ENCODE measurements at regions not wholly inside any gene's neighbourhood (a gene's known extent, or its start where the extent isn't known, plus 50 kb on each side); places are given as distances from the start of the nearest gene placed in this dataset.

- H3K4me3 ChIP-seq (ENCODE audit: low read depth, low read length) = no peak overlapping the region
- H3K9me3 ChIP-seq (ENCODE audit: insufficient read depth, low read depth, low read length) = no peaks in the 10 kb centered on the region
- H3K9ac ChIP-seq (ENCODE audit: low read length) = no peak overlapping the region
- no peak overlapping the region for H2BK5ac ChIP-seq (ENCODE audit: low read depth, low read length, poor library complexity)
- H2AK5ac ChIP-seq (ENCODE audit: low read length) = no peak overlapping the region
- H4K12ac ChIP-seq (ENCODE audit: low read depth, low read length) = no peak overlapping the region
- H3K27ac ChIP-seq (ENCODE audit: low read depth, low read length) = no peak overlapping the region
- H3K4me2 ChIP-seq (ENCODE audit: low read length) = no peak overlapping the region
- H3K4ac ChIP-seq (ENCODE audit: low read depth, low read length) = no peak overlapping the region
- H3K18ac ChIP-seq (ENCODE audit: low read length) = no peak overlapping the region
- H3K79me1 ChIP-seq (ENCODE audit: low read length) = no peaks in the 10 kb centered on the region
- no peak overlapping the region for H2AFZ ChIP-seq (ENCODE audit: insufficient read depth, low read length, poor library complexity)
- H3K14ac ChIP-seq (ENCODE audit: low read length) = no peak overlapping the region
- H4K8ac ChIP-seq (ENCODE audit: low read depth, low read length) = no peak overlapping the region
- no peak overlapping the region for H2BK120ac ChIP-seq (ENCODE audit: insufficient read depth, low read length, poor library complexity)
- no peak overlapping the region for H4K91ac ChIP-seq (ENCODE audit: low read depth, low read length)
- DNase-seq = no peak
- H3K4me1 ChIP-seq (ENCODE audit: control insufficient read depth in 1 of 2, insufficient read depth in 2 of 2, low read length in 2 of 2) = peaks cover 0 to 3% of the 10 kb centered on the region in 2 experiments
- WGBS (ENCODE audit: extremely low coverage, insufficient coverage, insufficient read length) = no CpG with 5 or more reads among the region's 4 CpGs
- H3K27me3 ChIP-seq (ENCODE audit: insufficient read depth, low read length) = no peaks in the 10 kb centered on the region
- H3K23ac ChIP-seq (ENCODE audit: low read length) = no peak overlapping the region
- no peaks in the 10 kb centered on the region for H3K36me3 ChIP-seq (ENCODE audit: control insufficient read depth in 1 of 2, insufficient read depth in 2 of 2, low read length in 2 of 2)
- H2BK12ac ChIP-seq (ENCODE audit: low read length) = no peak overlapping the region
- H3K79me2 ChIP-seq (ENCODE audit: control insufficient read depth, insufficient read depth, low read length, poor library complexity) = no peaks in the 10 kb centered on the region
Observed at GRCh38 chr7:94054130-94054529, 50.0 kb upstream of the BET1 start.

- H2AFZ ChIP-seq (ENCODE audit: insufficient read depth, low read length, poor library complexity) = no peak overlapping the region
- no peak overlapping the region for H4K8ac ChIP-seq (ENCODE audit: low read depth, low read length)
- H2BK5ac ChIP-seq (ENCODE audit: low read depth, low read length, poor library complexity) = no peak overlapping the region
- no peak overlapping the region for H3K23ac ChIP-seq (ENCODE audit: low read length)
- no peaks in the 10 kb centered on the region for H3K27me3 ChIP-seq (ENCODE audit: insufficient read depth, low read length)
- no peaks in the 10 kb centered on the region for H3K79me2 ChIP-seq (ENCODE audit: control insufficient read depth, insufficient read depth, low read length, poor library complexity)
- H3K9me3 ChIP-seq (ENCODE audit: insufficient read depth, low read depth, low read length) = no peaks in the 10 kb centered on the region
- no peak overlapping the region for H3K14ac ChIP-seq (ENCODE audit: low read length)
- no peaks in the 10 kb centered on the region for H3K79me1 ChIP-seq (ENCODE audit: low read length)
- H3K4me1 ChIP-seq (ENCODE audit: control insufficient read depth in 1 of 2, insufficient read depth in 2 of 2, low read length in 2 of 2) = peaks cover 0 to 3% of the 10 kb centered on the region in 2 experiments
- no peak overlapping the region for H2AK5ac ChIP-seq (ENCODE audit: low read length)
- no peak overlapping the region for H3K4me2 ChIP-seq (ENCODE audit: low read length)
- no peak overlapping the region for H3K4ac ChIP-seq (ENCODE audit: low read depth, low read length)
- no peak overlapping the region for H3K9ac ChIP-seq (ENCODE audit: low read length)
- no peak overlapping the region for H2BK12ac ChIP-seq (ENCODE audit: low read length)
- H4K12ac ChIP-seq (ENCODE audit: low read depth, low read length) = no peak overlapping the region
- no peak overlapping the region for H3K27ac ChIP-seq (ENCODE audit: low read depth, low read length)
- DNase-seq = no peak
- no peak overlapping the region for H2BK120ac ChIP-seq (ENCODE audit: insufficient read depth, low read length, poor library complexity)
- H4K91ac ChIP-seq (ENCODE audit: low read depth, low read length) = no peak overlapping the region
- no peak overlapping the region for H3K18ac ChIP-seq (ENCODE audit: low read length)
- no peaks in the 10 kb centered on the region for H3K36me3 ChIP-seq (ENCODE audit: control insufficient read depth in 1 of 2, insufficient read depth in 2 of 2, low read length in 2 of 2)
- H3K4me3 ChIP-seq (ENCODE audit: low read depth, low read length) = no peak overlapping the region
Observed at GRCh38 chr7:94055963-94056362, 51.8 kb upstream of the BET1 start.

GRCh38 chr7:94056796-94057207 is 52.6 kb upstream of the BET1 start:
- Histone ChIP-seq H3K4me1 (ENCODE audit: control insufficient read depth in 1 of 2, insufficient read depth in 2 of 2, low read length in 2 of 2) (peaks cover 0 to 3% of the 10 kb centered on the region in 2 experiments), H4K12ac (ENCODE audit: low read depth, low read length) (no peak overlapping the region), H2BK120ac (ENCODE audit: insufficient read depth, low read length, poor library complexity) (no peak overlapping the region), H2AK5ac (ENCODE audit: low read length) (no peak overlapping the region), H2BK5ac (ENCODE audit: low read depth, low read length, poor library complexity) (no peak overlapping the region), H3K79me2 (ENCODE audit: control insufficient read depth, insufficient read depth, low read length, poor library complexity) (no peaks in the 10 kb centered on the region), H3K4ac (ENCODE audit: low read depth, low read length) (no peak overlapping the region), H3K14ac (ENCODE audit: low read length) (no peak overlapping the region), H3K18ac (ENCODE audit: low read length) (no peak overlapping the region), H3K4me2 (ENCODE audit: low read length) (no peak overlapping the region), H3K27ac (ENCODE audit: low read depth, low read length) (no peak overlapping the region), H3K4me3 (ENCODE audit: low read depth, low read length) (no peak overlapping the region), H2BK12ac (ENCODE audit: low read length) (no peak overlapping the region), H3K9me3 (ENCODE audit: insufficient read depth, low read depth, low read length) (no peaks in the 10 kb centered on the region), H3K9ac (ENCODE audit: low read length) (no peak overlapping the region), H3K27me3 (ENCODE audit: insufficient read depth, low read length) (no peaks in the 10 kb centered on the region), H4K8ac (ENCODE audit: low read depth, low read length) (no peak overlapping the region), H2AFZ (ENCODE audit: insufficient read depth, low read length, poor library complexity) (no peak overlapping the region), H3K23ac (ENCODE audit: low read length) (no peak overlapping the region), H3K36me3 (ENCODE audit: control insufficient read depth in 1 of 2, insufficient read depth in 2 of 2, low read length in 2 of 2) (no peaks in the 10 kb centered on the region), H4K91ac (ENCODE audit: low read depth, low read length) (no peak overlapping the region), H3K79me1 (ENCODE audit: low read length) (no peaks in the 10 kb centered on the region)
- WGBS (ENCODE audit: extremely low coverage, insufficient coverage, insufficient read length) = no CpG with 5 or more reads among the region's 3 CpGs
- peak; percentile 84 to 97 for DNase-seq

GRCh38 chr7:94057955-94058354 is 53.8 kb upstream of the BET1 start:
- Histone ChIP-seq H4K12ac (ENCODE audit: low read depth, low read length) (no peak overlapping the region), H3K4me3 (ENCODE audit: low read depth, low read length) (no peak overlapping the region), H2BK12ac (ENCODE audit: low read length) (no peak overlapping the region), H2BK5ac (ENCODE audit: low read depth, low read length, poor library complexity) (no peak overlapping the region), H3K4me1 (ENCODE audit: control insufficient read depth in 1 of 2, insufficient read depth in 2 of 2, low read length in 2 of 2) (peaks cover 0 to 3% of the 10 kb centered on the region in 2 experiments), H3K4me2 (ENCODE audit: low read length) (no peak overlapping the region), H3K9me3 (ENCODE audit: insufficient read depth, low read depth, low read length) (no peaks in the 10 kb centered on the region), H3K27me3 (ENCODE audit: insufficient read depth, low read length) (no peaks in the 10 kb centered on the region), H2AFZ (ENCODE audit: insufficient read depth, low read length, poor library complexity) (no peak overlapping the region), H3K18ac (ENCODE audit: low read length) (no peak overlapping the region), H3K23ac (ENCODE audit: low read length) (no peak overlapping the region), H3K4ac (ENCODE audit: low read depth, low read length) (no peak overlapping the region), H4K91ac (ENCODE audit: low read depth, low read length) (no peak overlapping the region), H4K8ac (ENCODE audit: low read depth, low read length) (no peak overlapping the region), H3K27ac (ENCODE audit: low read depth, low read length) (no peak overlapping the region), H3K9ac (ENCODE audit: low read length) (no peak overlapping the region), H3K36me3 (ENCODE audit: control insufficient read depth in 1 of 2, insufficient read depth in 2 of 2, low read length in 2 of 2) (no peaks in the 10 kb centered on the region), H2AK5ac (ENCODE audit: low read length) (no peak overlapping the region), H3K79me1 (ENCODE audit: low read length) (no peaks in the 10 kb centered on the region), H3K14ac (ENCODE audit: low read length) (no peak overlapping the region), H2BK120ac (ENCODE audit: insufficient read depth, low read length, poor library complexity) (no peak overlapping the region), H3K79me2 (ENCODE audit: control insufficient read depth, insufficient read depth, low read length, poor library complexity) (no peaks in the 10 kb centered on the region)
- no CpG with 5 or more reads among the region's 4 CpGs for WGBS (ENCODE audit: extremely low coverage, insufficient coverage, insufficient read length)
- DNase-seq = no peak
